HG03460 (cell line): ENCODE measurements at regions not wholly inside any gene's neighbourhood (a gene's known extent, or its start where the extent isn't known, plus 50 kb on each side); places are given as distances from the start of the nearest gene placed in this dataset.
"Not testable (repeated sequence)": the region's sequence is repeated elsewhere in the genome, so short reads cannot be mapped to it uniquely, and the experiment has no call there.

Experiments
- ATAC-seq: cut with Tn5 transposase; IDR thresholded peaks from one replicate; pipeline ENCODE4 v1.9.1; 2021; ENCODE audit not compliant: unreplicated experiment

DNA sequence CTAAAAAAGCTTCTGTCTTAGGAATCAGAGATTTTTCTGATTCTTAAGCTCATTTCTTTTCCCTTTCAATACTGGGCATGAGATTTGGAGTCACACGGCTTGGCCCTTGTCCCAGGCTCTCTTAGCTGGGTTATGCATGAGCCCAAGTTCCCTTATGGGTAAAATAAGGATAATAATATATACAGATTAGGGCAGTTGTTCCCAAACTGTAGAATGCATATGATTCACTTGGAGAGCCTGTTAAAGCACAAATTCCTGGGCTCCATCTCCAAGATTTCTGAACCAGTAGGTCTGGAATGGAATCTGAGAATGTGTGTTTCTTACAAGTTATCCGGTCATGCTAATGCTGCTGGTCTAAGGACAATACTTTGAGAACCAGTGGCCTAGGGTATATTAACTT, 154.0 kb downstream of the REEP3 start:
- no peak for ATAC-seq

DNA sequence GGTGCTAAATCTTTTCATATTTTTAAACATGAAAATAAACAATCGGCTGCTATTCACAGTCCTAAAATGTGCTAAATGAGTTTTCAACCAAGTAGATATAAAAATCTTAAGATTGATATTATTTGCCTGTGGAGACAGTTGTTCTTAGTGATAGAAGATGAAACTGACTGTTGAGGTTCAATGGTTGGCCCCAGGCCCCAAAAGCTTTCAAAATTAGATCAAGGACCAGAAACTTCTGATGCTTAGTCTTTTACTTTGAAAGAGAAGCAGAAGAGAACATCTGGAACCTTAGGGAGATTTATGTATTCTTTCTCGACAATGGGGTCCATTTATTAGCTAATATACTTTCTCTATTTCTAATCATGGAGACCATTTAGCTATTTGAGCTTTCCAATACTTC, 155.8 kb downstream of the REEP3 start:
- ATAC-seq: no peak

GRCh38 chr10:63680545-63680944, 159.3 kb downstream of the REEP3 start:
- ATAC-seq: not testable (repeated sequence)

DNA sequence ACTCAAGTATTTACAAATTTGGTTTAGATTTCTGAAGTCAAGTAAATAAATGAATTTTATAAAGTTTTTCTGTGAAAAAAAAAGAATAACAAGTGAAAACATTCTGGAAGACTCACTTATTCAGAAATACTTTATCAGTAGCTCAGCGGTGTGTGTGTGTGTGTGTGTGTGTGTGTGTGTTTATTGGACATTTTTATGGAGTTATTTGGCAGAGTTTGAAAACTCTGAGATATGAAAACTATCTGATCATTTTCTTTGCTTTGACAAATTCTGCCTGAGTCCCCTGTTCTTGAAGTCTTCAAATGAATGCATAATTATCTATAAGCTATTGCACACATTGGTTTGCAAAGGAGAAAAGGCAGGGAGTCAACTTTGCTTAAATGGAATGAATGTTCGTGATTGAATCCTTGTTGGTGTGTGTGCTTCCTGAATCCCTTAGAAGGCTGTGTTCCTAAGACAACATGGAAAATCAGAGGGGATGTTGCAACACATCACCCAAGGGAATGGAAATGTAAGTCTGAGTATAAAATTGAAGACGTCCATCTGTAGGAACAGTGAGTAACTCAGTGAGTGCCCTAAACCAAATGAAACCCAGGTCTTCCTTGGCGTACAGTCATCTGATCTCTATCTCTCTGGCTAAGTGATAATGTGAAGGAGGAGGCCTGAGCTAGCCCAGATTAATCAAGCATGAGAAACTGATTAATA, 160.9 kb downstream of the REEP3 start:
- no peak for ATAC-seq

GRCh38 chr10:63682698-63683052, 161.5 kb downstream of the REEP3 start:
- ATAC-seq: not testable (repeated sequence)

DNA sequence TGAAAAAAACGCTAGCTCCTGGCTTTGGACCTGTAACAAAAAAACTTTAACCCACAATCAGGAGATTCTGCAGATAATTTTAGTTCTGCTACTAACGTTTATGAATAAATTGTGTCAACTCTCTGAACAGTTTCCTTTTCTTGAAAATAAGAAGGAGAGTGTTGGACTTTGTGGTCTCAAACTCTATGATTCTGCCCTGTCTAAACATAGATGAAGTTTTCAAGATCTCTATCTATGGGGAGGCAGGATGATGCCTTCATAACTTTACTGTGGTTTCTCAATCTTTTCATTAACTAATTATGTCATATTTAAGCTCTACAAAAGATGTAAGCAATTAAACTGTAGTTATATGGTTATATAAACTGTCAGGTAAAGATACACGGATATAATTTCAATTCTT, 162.0 kb downstream of the REEP3 start:
- ATAC-seq: no peak

GRCh38 chr10:63683686-63684085, 162.5 kb downstream of the REEP3 start:
- no peak for ATAC-seq

GRCh38 chr10:63684257-63684936, 163.2 kb downstream of the REEP3 start:
- ATAC-seq: no peak

GRCh38 chr10:63689768-63690167, 168.6 kb downstream of the REEP3 start:
- ATAC-seq: no peak

GRCh38 chr10:63692220-63692896, 171.2 kb downstream of the REEP3 start:
- no peak for ATAC-seq

DNA sequence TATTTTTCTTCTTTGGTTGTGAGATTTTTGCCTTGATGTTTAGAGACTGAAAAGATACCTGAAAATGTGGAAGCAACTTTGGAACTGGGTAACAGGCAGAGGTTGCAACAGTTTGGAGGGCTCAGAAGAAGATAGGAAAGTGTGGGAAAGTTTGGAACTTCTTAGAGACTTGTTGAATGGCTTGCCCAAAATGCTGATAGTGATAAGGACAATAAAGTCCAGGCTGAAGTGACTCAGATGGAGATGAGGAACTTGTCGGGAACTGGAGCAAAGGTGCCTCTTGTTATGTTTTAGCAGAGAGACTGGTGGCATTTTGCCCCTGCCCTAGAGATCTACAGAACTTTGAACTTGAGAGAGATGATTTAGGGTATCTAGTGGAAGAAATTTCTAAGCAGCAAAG, 171.8 kb downstream of the REEP3 start:
- not testable (repeated sequence) for ATAC-seq

DNA sequence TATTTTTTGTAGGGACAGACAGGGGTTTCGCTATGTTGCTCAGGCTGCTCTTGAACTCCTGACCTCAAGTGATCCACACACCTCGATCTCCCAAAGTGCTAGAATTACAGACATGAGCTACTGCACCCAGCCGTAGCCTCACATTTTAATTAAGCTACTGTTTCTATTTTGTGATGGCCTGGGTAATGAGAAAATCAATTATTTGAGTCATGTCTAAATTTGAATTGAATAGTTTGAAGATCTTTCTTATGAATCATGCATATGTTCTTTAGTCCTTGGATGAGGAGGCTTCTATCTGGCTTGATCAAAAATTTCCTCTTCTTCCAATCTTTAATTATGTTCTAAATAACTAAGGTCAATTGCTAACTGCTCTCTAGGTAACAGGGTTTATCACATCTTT, 175.0 kb downstream of the REEP3 start:
- no peak for ATAC-seq

GRCh38 chr10:63697956-63698786, 177.0 kb downstream of the REEP3 start:
- peak; percentile 69 for ATAC-seq

DNA sequence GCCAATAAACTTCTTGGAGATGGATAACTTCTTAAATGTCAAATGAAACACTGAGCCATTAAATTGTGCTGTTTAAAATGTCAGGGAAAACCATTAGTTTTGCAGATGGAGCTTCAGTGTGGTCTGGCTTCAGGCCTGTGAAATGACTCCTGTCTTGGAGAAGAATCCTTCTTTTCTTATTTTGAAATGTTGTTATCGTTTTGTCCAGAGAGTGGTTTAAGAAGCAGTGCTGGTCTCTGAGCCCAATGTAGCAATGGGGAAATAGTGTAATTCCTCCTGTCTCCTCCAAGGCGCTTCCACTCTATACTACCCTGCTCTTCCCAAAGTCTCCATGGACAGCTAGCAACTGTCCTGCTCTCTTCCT, 177.6 kb downstream of the REEP3 start:
- ATAC-seq: no peak

DNA sequence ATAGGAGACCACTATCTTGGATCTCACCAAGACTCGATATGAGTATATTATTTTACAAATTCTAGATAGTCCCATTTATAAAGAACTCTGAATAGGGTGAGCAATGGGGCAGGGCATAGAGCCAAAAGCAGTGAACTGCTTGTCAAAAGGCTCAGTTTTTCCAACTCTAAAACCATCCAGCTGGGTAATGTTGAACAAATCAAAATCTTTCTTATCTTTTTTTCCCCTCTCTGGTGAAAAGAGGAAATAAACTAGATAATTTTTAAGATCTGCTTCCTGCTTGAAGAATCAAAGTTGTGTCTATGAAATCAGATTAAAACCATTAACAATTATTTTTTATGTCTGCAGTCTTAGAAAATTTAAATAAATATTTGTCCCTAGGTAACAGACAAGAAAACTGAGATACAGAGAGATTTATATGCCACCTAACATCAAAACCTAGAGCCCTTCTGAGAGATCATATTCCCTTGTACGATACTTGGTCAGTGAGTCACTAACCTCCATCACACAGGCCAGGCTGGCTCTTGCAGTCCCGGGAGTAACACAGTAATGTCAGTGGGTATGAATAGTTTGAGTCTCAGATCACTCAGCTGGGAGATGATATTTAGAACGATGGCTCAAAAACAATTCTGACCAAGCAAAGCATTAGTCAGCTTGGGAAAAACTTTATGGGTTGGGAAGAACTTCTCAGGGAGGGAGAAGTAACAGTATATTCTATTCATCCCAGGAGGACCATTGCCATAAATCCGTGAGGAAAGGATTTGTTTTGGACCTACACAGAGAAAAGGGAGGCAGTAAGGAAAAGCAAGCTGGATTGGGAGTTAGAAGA, 178.8 kb downstream of the REEP3 start:
- ATAC-seq: no peak

GRCh38 chr10:63700631-63701156, 179.5 kb downstream of the REEP3 start:
- no peak for ATAC-seq

DNA sequence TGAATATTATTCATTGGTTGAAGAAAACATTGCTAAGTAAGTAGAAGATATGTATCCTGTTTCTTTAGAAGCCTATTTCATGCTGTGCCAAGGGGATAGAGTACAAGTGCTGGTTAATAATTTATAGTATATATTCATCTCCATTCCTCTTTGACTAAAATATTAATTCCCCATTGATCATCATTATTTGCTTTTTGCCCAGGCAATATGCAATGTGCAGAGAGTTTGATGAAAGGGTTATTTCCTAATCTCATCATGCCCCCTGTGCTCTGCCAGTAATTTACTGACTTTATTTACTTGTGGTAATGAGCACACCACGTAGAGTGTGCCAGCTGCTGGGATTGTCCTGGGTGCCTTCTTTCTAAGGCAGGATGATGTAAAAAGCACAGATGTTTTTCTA, 180.9 kb downstream of the REEP3 start:
- no peak for ATAC-seq

- ATAC-seq: peak; percentile 41
These were observed 182.0 kb downstream of the REEP3 start for GRCh38 chr10:63703113-63703670.

GRCh38 chr10:63703740-63704345, 182.6 kb downstream of the REEP3 start:
- ATAC-seq: no peak
